Upper lobe of left lung (tissue), 4 donors: ENCODE measurements at regions not wholly inside any gene's neighbourhood (a gene's known extent, or its start where the extent isn't known, plus 50 kb on each side); places are given as distances from the start of the nearest gene placed in this dataset.

Experiments
- POLR2A ChIP-seq, 4 donors: fragments of 450-650 bp; IDR thresholded peaks; one replicate each; pipeline ENCODE4 v1.5.1; 2016 to 2017; ENCODE audit warnings: antibody characterized with exemption in 4 of 4, mild to moderate bottlenecking in 2 of 4
- TF ChIP-seq, protein P1 (sequence below), 6 experiments: fragments of 450-650 bp in 4 of 6; fragments of 200-600 bp in 2 of 6; sonication (generic) in 2 of 6; IDR thresholded peaks; one replicate each; pipeline ENCODE4 v1.5.1; 2016 to 2019; ENCODE audit warnings: antibody characterized with exemption in 6 of 6

DNA sequence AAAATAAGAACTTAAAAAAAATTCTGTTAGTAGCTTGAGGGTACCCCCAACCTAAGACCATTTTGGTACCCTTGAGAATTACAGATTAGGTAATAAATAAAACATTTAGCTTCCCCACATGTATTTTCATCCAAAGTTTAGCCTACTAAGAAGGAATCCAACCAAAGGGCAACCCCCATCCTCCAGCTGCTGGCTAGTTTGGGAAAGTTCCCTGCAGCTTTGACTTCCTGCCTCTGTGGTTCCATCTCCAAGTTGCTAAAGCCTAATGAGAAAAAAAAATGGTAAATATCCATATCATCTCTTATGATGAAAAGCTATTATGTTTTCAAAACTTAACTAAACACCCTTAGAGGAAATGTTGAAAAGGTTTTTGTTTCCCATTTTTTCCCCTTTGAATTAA, 547.2 kb downstream of the ANKRD7 start:
- TF ChIP-seq, protein P1, sequence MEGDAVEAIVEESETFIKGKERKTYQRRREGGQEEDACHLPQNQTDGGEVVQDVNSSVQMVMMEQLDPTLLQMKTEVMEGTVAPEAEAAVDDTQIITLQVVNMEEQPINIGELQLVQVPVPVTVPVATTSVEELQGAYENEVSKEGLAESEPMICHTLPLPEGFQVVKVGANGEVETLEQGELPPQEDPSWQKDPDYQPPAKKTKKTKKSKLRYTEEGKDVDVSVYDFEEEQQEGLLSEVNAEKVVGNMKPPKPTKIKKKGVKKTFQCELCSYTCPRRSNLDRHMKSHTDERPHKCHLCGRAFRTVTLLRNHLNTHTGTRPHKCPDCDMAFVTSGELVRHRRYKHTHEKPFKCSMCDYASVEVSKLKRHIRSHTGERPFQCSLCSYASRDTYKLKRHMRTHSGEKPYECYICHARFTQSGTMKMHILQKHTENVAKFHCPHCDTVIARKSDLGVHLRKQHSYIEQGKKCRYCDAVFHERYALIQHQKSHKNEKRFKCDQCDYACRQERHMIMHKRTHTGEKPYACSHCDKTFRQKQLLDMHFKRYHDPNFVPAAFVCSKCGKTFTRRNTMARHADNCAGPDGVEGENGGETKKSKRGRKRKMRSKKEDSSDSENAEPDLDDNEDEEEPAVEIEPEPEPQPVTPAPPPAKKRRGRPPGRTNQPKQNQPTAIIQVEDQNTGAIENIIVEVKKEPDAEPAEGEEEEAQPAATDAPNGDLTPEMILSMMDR (IDR thresholded peaks at IDR 0.05), result no peak
- no peak for TF ChIP-seq POLR2A (IDR thresholded peaks at IDR 0.05)
